ENCODE measurements at regions not wholly inside any gene's neighbourhood (a gene's known extent, or its start where the extent isn't known, plus 50 kb on each side); places are given as distances from the start of the nearest gene placed in this dataset.

- no peak for ATAC-seq
- WGBS, 2 donors (ENCODE audit: low coverage in 1 of 2), result 89 to 100% methylated on average over 1 of the region's 1 CpG
- no peaks in the 10 kb centered on the region for H3K36me3 ChIP-seq
- H3K27me3 ChIP-seq, result no peaks in the 10 kb centered on the region
- H3K27ac ChIP-seq, result no peak overlapping the region
- TF ChIP-seq POLR2A (IDR thresholded peaks at IDR 0.05), result no peak
- TF ChIP-seq POLR2AphosphoS5 (IDR thresholded peaks at IDR 0.05), result no peak
- no peak for TF ChIP-seq CTCF (IDR thresholded peaks at IDR 0.05)
- TF ChIP-seq EP300 (IDR thresholded peaks at IDR 0.05), result no peak
- no peaks in the 10 kb centered on the region for H3K9me3 ChIP-seq
- peaks cover 0 to 12% (median 0%) of the 10 kb centered on the region in 3 donors for H3K4me1 ChIP-seq
- no peak overlapping the region for H3K4me3 ChIP-seq
Observed at GRCh38 chr7:41445432-41445831, 257.5 kb downstream of the INHBA start.

- WGBS, 2 donors (ENCODE audit: low coverage in 1 of 2), result 66 to 73% methylated on average over 5 to 6 of the region's 7 CpGs
- no peak overlapping the region for H3K4me3 ChIP-seq
- H3K9me3 ChIP-seq, result no peaks in the 10 kb centered on the region
- no peaks in the 10 kb centered on the region for H3K36me3 ChIP-seq
- no peaks in the 10 kb centered on the region for H3K27me3 ChIP-seq
- no peak for ATAC-seq
- TF ChIP-seq CTCF (IDR thresholded peaks at IDR 0.05), result no peak
- no peak for TF ChIP-seq POLR2AphosphoS5 (IDR thresholded peaks at IDR 0.05)
- TF ChIP-seq POLR2A (IDR thresholded peaks at IDR 0.05), result no peak
- no peak for TF ChIP-seq EP300 (IDR thresholded peaks at IDR 0.05)
- no peaks in the 10 kb centered on the region for H3K4me1 ChIP-seq
- no peak overlapping the region for H3K27ac ChIP-seq
Observed at GRCh38 chr7:41439515-41439879, 263.4 kb downstream of the INHBA start.

- H3K4me3 ChIP-seq, result no peak overlapping the region
- ATAC-seq, result no peak
- WGBS, 2 donors (ENCODE audit: low coverage in 1 of 2), result 90 to 94% methylated on average over 7 of the region's 8 CpGs
- no peak for TF ChIP-seq EP300 (IDR thresholded peaks at IDR 0.05)
- no peak for TF ChIP-seq POLR2A (IDR thresholded peaks at IDR 0.05)
- TF ChIP-seq CTCF (IDR thresholded peaks at IDR 0.05), result no peak
- TF ChIP-seq POLR2AphosphoS5 (IDR thresholded peaks at IDR 0.05), result no peak
- H3K4me1 ChIP-seq, result no peaks in the 10 kb centered on the region
- no peaks in the 10 kb centered on the region for H3K9me3 ChIP-seq
- no peaks in the 10 kb centered on the region for H3K36me3 ChIP-seq
- no peaks in the 10 kb centered on the region for H3K27me3 ChIP-seq
- no peak overlapping the region for H3K27ac ChIP-seq
Observed at GRCh38 chr7:41438705-41439514, 264.0 kb downstream of the INHBA start.

GRCh38 chr7:41437257-41438196 is 265.4 kb downstream of the INHBA start:
- Histone ChIP-seq H3K4me3 (no peak overlapping the region), H3K4me1 (no peaks in the 10 kb centered on the region), H3K27me3 (no peaks in the 10 kb centered on the region), H3K9me3 (no peaks in the 10 kb centered on the region), H3K36me3 (no peaks in the 10 kb centered on the region), H3K27ac (no peak overlapping the region)
- no peak for TF ChIP-seq EP300 (IDR thresholded peaks at IDR 0.05)
- no peak for TF ChIP-seq CTCF (IDR thresholded peaks at IDR 0.05)
- no peak for TF ChIP-seq POLR2A (IDR thresholded peaks at IDR 0.05)
- no peak for TF ChIP-seq POLR2AphosphoS5 (IDR thresholded peaks at IDR 0.05)
- 72 to 82% methylated on average over 6 to 10 of the region's 10 CpGs for WGBS, 2 donors (ENCODE audit: low coverage in 1 of 2)
- no peak for ATAC-seq
